Esophagus squamous epithelium (tissue), 4 donors: ENCODE measurements at regions not wholly inside any gene's neighbourhood (a gene's known extent, or its start where the extent isn't known, plus 50 kb on each side); places are given as distances from the start of the nearest gene placed in this dataset.

Source experiments
- POLR2A ChIP-seq, 4 donors: fragments of 450-650 bp; IDR thresholded peaks; one replicate each; pipeline ENCODE4 v1.6.1; 2017; ENCODE audit warnings: antibody characterized with exemption in 4 of 4, mild to moderate bottlenecking in 4 of 4, moderate library complexity in 3 of 4
- TF ChIP-seq, protein P1 (sequence below), 6 experiments: fragments of 450-650 bp in 4 of 6; fragments of 200-600 bp in 2 of 6; sonication (generic) in 2 of 6; IDR thresholded peaks; one replicate each; pipeline ENCODE4 v1.5.1; 2016 to 2019; ENCODE audit warnings: antibody characterized with exemption in 6 of 6, mild to moderate bottlenecking in 4 of 6, moderate library complexity in 4 of 6

DNA sequence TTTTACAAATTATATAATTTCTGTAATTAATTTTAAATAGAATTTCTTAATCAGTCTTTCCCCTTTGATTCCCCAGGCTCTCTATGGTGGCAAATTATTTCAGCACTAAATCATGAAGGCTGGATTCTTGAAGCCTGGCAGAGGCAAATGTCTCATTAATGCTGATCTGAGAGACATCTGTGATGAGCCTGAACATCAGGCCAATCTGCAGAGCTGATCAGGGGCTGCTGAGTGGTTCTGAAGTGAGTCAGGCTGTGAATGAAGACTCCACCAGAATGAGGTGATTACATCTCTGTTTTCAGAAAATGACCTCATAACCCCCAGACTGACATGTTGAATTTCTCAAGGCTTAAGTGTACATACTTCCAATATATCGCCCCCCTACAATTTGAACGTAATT, 124.2 kb upstream of the MIS18BP1 start:
- TF ChIP-seq POLR2A (IDR thresholded peaks at IDR 0.05) = no peak
- TF ChIP-seq, protein P1, sequence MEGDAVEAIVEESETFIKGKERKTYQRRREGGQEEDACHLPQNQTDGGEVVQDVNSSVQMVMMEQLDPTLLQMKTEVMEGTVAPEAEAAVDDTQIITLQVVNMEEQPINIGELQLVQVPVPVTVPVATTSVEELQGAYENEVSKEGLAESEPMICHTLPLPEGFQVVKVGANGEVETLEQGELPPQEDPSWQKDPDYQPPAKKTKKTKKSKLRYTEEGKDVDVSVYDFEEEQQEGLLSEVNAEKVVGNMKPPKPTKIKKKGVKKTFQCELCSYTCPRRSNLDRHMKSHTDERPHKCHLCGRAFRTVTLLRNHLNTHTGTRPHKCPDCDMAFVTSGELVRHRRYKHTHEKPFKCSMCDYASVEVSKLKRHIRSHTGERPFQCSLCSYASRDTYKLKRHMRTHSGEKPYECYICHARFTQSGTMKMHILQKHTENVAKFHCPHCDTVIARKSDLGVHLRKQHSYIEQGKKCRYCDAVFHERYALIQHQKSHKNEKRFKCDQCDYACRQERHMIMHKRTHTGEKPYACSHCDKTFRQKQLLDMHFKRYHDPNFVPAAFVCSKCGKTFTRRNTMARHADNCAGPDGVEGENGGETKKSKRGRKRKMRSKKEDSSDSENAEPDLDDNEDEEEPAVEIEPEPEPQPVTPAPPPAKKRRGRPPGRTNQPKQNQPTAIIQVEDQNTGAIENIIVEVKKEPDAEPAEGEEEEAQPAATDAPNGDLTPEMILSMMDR (IDR thresholded peaks at IDR 0.05) = no peak
